ENCODE measurements at regions not wholly inside any gene's neighbourhood (a gene's known extent, or its start where the extent isn't known, plus 50 kb on each side); places are given as distances from the start of the nearest gene placed in this dataset.

- no peak for DNase-seq (ENCODE audit: low read depth)
Observed at GRCh38 chr1:114342376-114342775, 168.6 kb downstream of the TRIM33 start.

- DNase-seq (ENCODE audit: low read depth): no peak
Observed at GRCh38 chr1:114341856-114342255, 169.1 kb downstream of the TRIM33 start.

- DNase-seq (ENCODE audit: low read depth): no peak
Observed at GRCh38 chr1:114341299-114341698, 169.7 kb downstream of the TRIM33 start.

- DNase-seq (ENCODE audit: low read depth): no peak
Observed at GRCh38 chr1:114340892-114341291, 170.1 kb downstream of the TRIM33 start.

GRCh38 chr1:114339379-114339778 lies 171.6 kb downstream of the TRIM33 start:
- DNase-seq (ENCODE audit: low read depth): no peak

GRCh38 chr1:114338191-114338890 lies 172.7 kb downstream of the TRIM33 start:
- DNase-seq (ENCODE audit: low read depth): no peak

GRCh38 chr1:114337417-114337816 lies 173.6 kb downstream of the TRIM33 start:
- no peak for DNase-seq (ENCODE audit: low read depth)

GRCh38 chr1:114336360-114336759 lies 174.6 kb downstream of the TRIM33 start:
- DNase-seq (ENCODE audit: low read depth): no peak

GRCh38 chr1:114335273-114335672 lies 175.7 kb downstream of the TRIM33 start:
- DNase-seq (ENCODE audit: low read depth): no peak

GRCh38 chr1:114334297-114334696 lies 176.7 kb downstream of the TRIM33 start:
- DNase-seq (ENCODE audit: low read depth): no peak

- no peak for DNase-seq (ENCODE audit: low read depth)
Observed at GRCh38 chr1:114333690-114334089, 177.3 kb downstream of the TRIM33 start.

GRCh38 chr1:114331936-114332335 lies 178.3 kb upstream of the SYT6 start:
- no peak for DNase-seq (ENCODE audit: low read depth)

GRCh38 chr1:114330451-114330983 lies 176.8 kb upstream of the SYT6 start:
- no peak for DNase-seq (ENCODE audit: low read depth)

GRCh38 chr1:114328361-114328904 lies 174.8 kb upstream of the SYT6 start:
- DNase-seq (ENCODE audit: low read depth): no peak

GRCh38 chr1:114324662-114324965 lies 170.9 kb upstream of the SYT6 start:
- DNase-seq (ENCODE audit: low read depth): no peak

GRCh38 chr1:114323959-114324661 lies 170.4 kb upstream of the SYT6 start:
- no peak for DNase-seq (ENCODE audit: low read depth)

GRCh38 chr1:114322734-114323133 lies 169.1 kb upstream of the SYT6 start:
- DNase-seq (ENCODE audit: low read depth): no peak

GRCh38 chr1:114322207-114322606 lies 168.5 kb upstream of the SYT6 start:
- DNase-seq (ENCODE audit: low read depth): no peak

GRCh38 chr1:114320586-114320985 lies 166.9 kb upstream of the SYT6 start:
- DNase-seq (ENCODE audit: low read depth): no peak

GRCh38 chr1:114319418-114319817 lies 165.7 kb upstream of the SYT6 start:
- no peak for DNase-seq (ENCODE audit: low read depth)

- no peak for DNase-seq (ENCODE audit: low read depth)
Observed at GRCh38 chr1:114318961-114319360, 165.3 kb upstream of the SYT6 start.

- no peak for DNase-seq (ENCODE audit: low read depth)
Observed at GRCh38 chr1:114316204-114316603, 162.5 kb upstream of the SYT6 start.

- no peak for DNase-seq (ENCODE audit: low read depth)
Observed at GRCh38 chr1:114315631-114316030, 162.0 kb upstream of the SYT6 start.

Measured in stimulated activated CD8-positive, alpha-beta memory T cell treated with anti-CD3 and anti-CD28 coated beads, Interleukin-15, amount 100 ng/mL, for 24 hours (primary cell).